Hepatic stellate cell (primary cell): ENCODE measurements at regions not wholly inside any gene's neighbourhood (a gene's known extent, or its start where the extent isn't known, plus 50 kb on each side); places are given as distances from the start of the nearest gene placed in this dataset.
"Not testable (repeated sequence)": the region's sequence is repeated elsewhere in the genome, so short reads cannot be mapped to it uniquely, and the experiment has no call there.

Experiments
- DNase-seq: peaks from one replicate; pipeline ENCODE4 v3.0.0; 2011; ENCODE audit warnings: low spot score

- not testable (repeated sequence) for DNase-seq
These were observed 50.6 kb upstream of the MYL10 start for GRCh38 chr7:101679653-101680173.

- no peak for DNase-seq
These were observed 51.5 kb upstream of the MYL10 start for GRCh38 chr7:101680406-101681145.

GRCh38 chr7:101681170-101682007 is 52.3 kb upstream of the MYL10 start:
- peak; percentile 93 for DNase-seq

- no peak for DNase-seq
These were observed 55.9 kb upstream of the MYL10 start for GRCh38 chr7:101684983-101685330.

GRCh38 chr7:101686030-101686429 is 56.9 kb upstream of the MYL10 start:
- DNase-seq = no peak

- DNase-seq = no peak
These were observed 58.0 kb upstream of the MYL10 start for GRCh38 chr7:101687081-101687480.

- no peak for DNase-seq
These were observed 58.7 kb upstream of the MYL10 start for GRCh38 chr7:101687791-101688182.

GRCh38 chr7:101688183-101688831 is 59.2 kb upstream of the MYL10 start:
- peak; percentile 81 for DNase-seq

- DNase-seq = no peak
These were observed 60.2 kb upstream of the MYL10 start for GRCh38 chr7:101688995-101689907.

GRCh38 chr7:101690061-101690460 is 61.0 kb upstream of the MYL10 start:
- DNase-seq = no peak

GRCh38 chr7:101691822-101692384 is 62.8 kb upstream of the MYL10 start:
- no peak for DNase-seq

GRCh38 chr7:101693498-101694091 is 64.5 kb upstream of the MYL10 start:
- no peak for DNase-seq

- no peak for DNase-seq
These were observed 69.9 kb upstream of the MYL10 start for GRCh38 chr7:101698964-101699363.

- no peak for DNase-seq
These were observed 70.3 kb upstream of the MYL10 start for GRCh38 chr7:101699399-101699798.

- DNase-seq = no peak
These were observed 71.1 kb upstream of the MYL10 start for GRCh38 chr7:101699881-101700823.

GRCh38 chr7:101701153-101701794 is 72.2 kb upstream of the MYL10 start:
- no peak for DNase-seq

- DNase-seq = no peak
These were observed 73.3 kb upstream of the MYL10 start for GRCh38 chr7:101702362-101702850.

- DNase-seq = no peak
These were observed 76.2 kb upstream of the MYL10 start for GRCh38 chr7:101705331-101705730.

- DNase-seq = no peak
These were observed 78.5 kb upstream of the MYL10 start for GRCh38 chr7:101707587-101707986.
